ENCODE measurements at regions not wholly inside any gene's neighbourhood (a gene's known extent, or its start where the extent isn't known, plus 50 kb on each side); places are given as distances from the start of the nearest gene placed in this dataset.

DNA sequence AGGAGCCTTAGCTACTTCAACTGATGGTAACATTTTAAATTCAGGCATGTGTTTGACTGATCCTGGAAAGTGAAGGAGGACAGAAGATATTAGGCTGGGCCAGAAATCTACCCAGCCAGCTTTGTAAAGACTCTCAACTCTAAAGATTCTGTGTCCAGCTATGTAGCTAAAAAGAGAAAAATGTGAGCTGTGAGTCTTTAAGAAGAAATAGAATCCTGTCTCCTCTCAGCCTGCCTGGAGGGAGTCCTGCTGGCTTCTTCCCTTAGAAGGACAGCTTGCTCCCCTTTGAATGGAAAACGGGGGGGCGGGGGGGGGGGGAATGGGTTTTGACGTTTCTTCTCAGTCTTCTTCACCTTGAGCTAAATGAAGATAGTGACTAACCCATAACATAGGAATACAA lies 54.3 kb upstream of the INTU start:
- TF ChIP-seq, protein P1, sequence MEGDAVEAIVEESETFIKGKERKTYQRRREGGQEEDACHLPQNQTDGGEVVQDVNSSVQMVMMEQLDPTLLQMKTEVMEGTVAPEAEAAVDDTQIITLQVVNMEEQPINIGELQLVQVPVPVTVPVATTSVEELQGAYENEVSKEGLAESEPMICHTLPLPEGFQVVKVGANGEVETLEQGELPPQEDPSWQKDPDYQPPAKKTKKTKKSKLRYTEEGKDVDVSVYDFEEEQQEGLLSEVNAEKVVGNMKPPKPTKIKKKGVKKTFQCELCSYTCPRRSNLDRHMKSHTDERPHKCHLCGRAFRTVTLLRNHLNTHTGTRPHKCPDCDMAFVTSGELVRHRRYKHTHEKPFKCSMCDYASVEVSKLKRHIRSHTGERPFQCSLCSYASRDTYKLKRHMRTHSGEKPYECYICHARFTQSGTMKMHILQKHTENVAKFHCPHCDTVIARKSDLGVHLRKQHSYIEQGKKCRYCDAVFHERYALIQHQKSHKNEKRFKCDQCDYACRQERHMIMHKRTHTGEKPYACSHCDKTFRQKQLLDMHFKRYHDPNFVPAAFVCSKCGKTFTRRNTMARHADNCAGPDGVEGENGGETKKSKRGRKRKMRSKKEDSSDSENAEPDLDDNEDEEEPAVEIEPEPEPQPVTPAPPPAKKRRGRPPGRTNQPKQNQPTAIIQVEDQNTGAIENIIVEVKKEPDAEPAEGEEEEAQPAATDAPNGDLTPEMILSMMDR (IDR thresholded peaks at IDR 0.05; ENCODE audit: low read depth, low read length, poor library complexity, severe bottlenecking): no peak
- TF ChIP-seq EZH2phosphoT487 (IDR thresholded peaks at IDR 0.05; ENCODE audit: borderline replicate concordance, low read length): no peak
